Suprapubic skin (tissue), 4 donors: ENCODE measurements at regions not wholly inside any gene's neighbourhood (a gene's known extent, or its start where the extent isn't known, plus 50 kb on each side); places are given as distances from the start of the nearest gene placed in this dataset.

Experiments used
- DNase-seq, 2 donors: peaks; one replicate each; pipeline ENCODE4 v3.0.0-alpha.2; 2019; ENCODE audit warnings: low spot score in 2 of 2
- H3K27ac ChIP-seq: fragments of 200-600 bp; sonication (generic); one replicate; pipeline ENCODE4 v1.5.1; 2019
- H3K27me3 ChIP-seq: fragments of 200-600 bp; sonication (generic); one replicate; pipeline ENCODE4 v1.5.1; 2019
- H3K36me3 ChIP-seq: fragments of 200-600 bp; sonication (generic); one replicate; pipeline ENCODE4 v1.5.1; 2019
- H3K4me1 ChIP-seq: fragments of 200-600 bp; sonication (generic); one replicate; pipeline ENCODE4 v1.5.1; 2019
- H3K4me3 ChIP-seq: fragments of 200-600 bp; sonication (generic); one replicate; pipeline ENCODE4 v1.5.1; 2019; ENCODE audit warnings: mild to moderate bottlenecking
- H3K9me3 ChIP-seq: fragments of 200-600 bp; sonication (generic); one replicate; pipeline ENCODE4 v1.5.1; 2019
- CTCF ChIP-seq, 2 donors: fragments of 200-600 bp in 1 of 2; fragments of 450-650 bp in 1 of 2; sonication (generic) in 1 of 2; IDR thresholded peaks; one replicate each; pipeline ENCODE4 v1.5.1; 2016 to 2019; ENCODE audit warnings: antibody characterized with exemption in 2 of 2, mild to moderate bottlenecking in 1 of 2, moderate library complexity in 1 of 2
- EP300 ChIP-seq: sonication (generic); formaldehyde crosslinking; IDR thresholded peaks from one replicate; pipeline ENCODE4 v1.6.1; 2017; ENCODE audit warnings: antibody characterized with exemption
- POLR2A ChIP-seq, 2 donors: fragments of 450-650 bp; IDR thresholded peaks; one replicate each; pipeline ENCODE4 v1.6.1; 2017; ENCODE audit warnings: antibody characterized with exemption in 2 of 2, mild to moderate bottlenecking in 2 of 2, moderate library complexity in 2 of 2
- POLR2AphosphoS5 ChIP-seq, 3 donors: sonication (generic); formaldehyde crosslinking; IDR thresholded peaks; one replicate each; pipeline ENCODE4 v1.6.1; 2017; ENCODE audit warnings: antibody characterized with exemption in 3 of 3
- WGBS: methylation state at CpG from one replicate; pipeline ENCODE4 v1.1.5; 2018; 5-methylcytosine and 5-hydroxymethylcytosine counted together

DNA sequence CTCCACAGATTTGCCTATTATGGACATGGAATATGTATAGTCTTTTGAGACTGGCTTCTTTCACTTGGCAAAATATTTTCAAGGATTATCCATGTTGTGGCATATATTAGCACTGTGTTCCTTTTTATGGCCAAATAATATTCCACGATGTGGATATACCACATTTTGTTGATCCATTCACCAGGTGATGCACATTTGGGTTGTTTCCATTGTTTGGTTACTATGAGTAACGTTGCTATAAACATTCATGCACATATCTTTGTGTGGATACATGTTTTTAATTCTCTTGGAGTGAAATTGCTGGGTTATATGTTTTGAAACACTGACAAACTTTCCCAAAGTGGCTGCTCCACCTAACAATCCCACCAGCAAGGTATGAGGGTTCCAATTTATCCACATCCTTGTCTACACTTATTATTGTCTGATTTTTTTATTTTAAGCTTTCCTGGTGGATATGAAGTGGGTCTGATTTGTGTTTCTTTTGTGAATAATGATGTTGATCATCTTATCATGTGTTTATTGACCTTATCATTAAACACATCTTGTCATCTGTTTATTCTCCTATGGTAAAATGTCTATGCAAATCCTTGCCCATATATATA, 116.2 kb upstream of the FRMD6 start:
- no peaks in the 10 kb centered on the region for H3K36me3 ChIP-seq
- H3K9me3 ChIP-seq = no peaks in the 10 kb centered on the region
- no peak overlapping the region for H3K4me3 ChIP-seq
- TF ChIP-seq CTCF (IDR thresholded peaks at IDR 0.05) (no peak), POLR2AphosphoS5 (IDR thresholded peaks at IDR 0.05) (no peak), POLR2A (IDR thresholded peaks at IDR 0.05) (no peak), EP300 (no peak)
- WGBS = 89% methylated on average over 2 of the region's 2 CpGs
- peaks cover 32% of the 10 kb centered on the region for H3K4me1 ChIP-seq
- DNase-seq = no peak
- H3K27me3 ChIP-seq = no peaks in the 10 kb centered on the region
- H3K27ac ChIP-seq = no peak overlapping the region

DNA sequence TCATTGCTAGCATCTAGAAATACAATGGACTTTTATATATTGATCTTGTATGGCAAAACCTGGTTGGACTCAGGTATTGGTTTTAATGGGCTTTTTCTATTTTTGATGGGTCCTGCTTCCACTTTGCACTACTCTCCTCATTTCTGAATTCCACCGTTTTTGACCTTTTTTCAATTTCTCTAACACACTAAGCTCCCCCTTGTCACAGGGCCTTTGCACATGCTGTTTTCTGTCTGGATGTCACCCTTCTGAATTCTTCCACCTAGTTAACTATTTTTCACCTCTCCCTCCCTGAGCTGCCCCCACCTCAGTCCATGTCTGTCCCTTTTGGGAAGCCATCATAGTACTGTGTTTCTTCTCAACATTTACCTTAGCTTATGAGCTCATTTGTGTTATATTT, 112.7 kb upstream of the FRMD6 start:
- H3K27me3 ChIP-seq = no peaks in the 10 kb centered on the region
- 98% methylated on average over 1 of the region's 1 CpG for WGBS
- peaks cover 21% of the 10 kb centered on the region for H3K4me1 ChIP-seq
- H3K4me3 ChIP-seq = no peak overlapping the region
- H3K36me3 ChIP-seq = no peaks in the 10 kb centered on the region
- TF ChIP-seq POLR2A (IDR thresholded peaks at IDR 0.05) = no peak
- no peak for TF ChIP-seq POLR2AphosphoS5 (IDR thresholded peaks at IDR 0.05)
- TF ChIP-seq EP300 = no peak
- no peak for TF ChIP-seq CTCF (IDR thresholded peaks at IDR 0.05)
- no peak for DNase-seq
- H3K9me3 ChIP-seq = no peaks in the 10 kb centered on the region
- H3K27ac ChIP-seq = no peak overlapping the region

- no peaks in the 10 kb centered on the region for H3K9me3 ChIP-seq
- 17% methylated on average over 1 of the region's 1 CpG for WGBS
- no peak overlapping the region for H3K27ac ChIP-seq
- H3K27me3 ChIP-seq = no peaks in the 10 kb centered on the region
- no peak for DNase-seq
- H3K4me3 ChIP-seq = no peak overlapping the region
- no peak for TF ChIP-seq POLR2AphosphoS5 (IDR thresholded peaks at IDR 0.05)
- TF ChIP-seq POLR2A (IDR thresholded peaks at IDR 0.05) = no peak
- TF ChIP-seq CTCF (IDR thresholded peaks at IDR 0.05) = no peak
- TF ChIP-seq EP300 = no peak
- peaks cover 15% of the 10 kb centered on the region for H3K4me1 ChIP-seq
- H3K36me3 ChIP-seq = no peaks in the 10 kb centered on the region
Measured at GRCh38 chr14:51539571-51540037, 112.1 kb upstream of the FRMD6 start.

GRCh38 chr14:51540364-51540763, 111.3 kb upstream of the FRMD6 start:
- peaks cover 13% of the 10 kb centered on the region for H3K4me1 ChIP-seq
- H3K9me3 ChIP-seq = no peaks in the 10 kb centered on the region
- 62% methylated on average over 3 of the region's 3 CpGs for WGBS
- DNase-seq = no peak
- H3K36me3 ChIP-seq = no peaks in the 10 kb centered on the region
- no peak overlapping the region for H3K27ac ChIP-seq
- H3K4me3 ChIP-seq = no peak overlapping the region
- TF ChIP-seq CTCF (IDR thresholded peaks at IDR 0.05) = no peak
- no peak for TF ChIP-seq POLR2A (IDR thresholded peaks at IDR 0.05)
- no peaks in the 10 kb centered on the region for H3K27me3 ChIP-seq

DNA sequence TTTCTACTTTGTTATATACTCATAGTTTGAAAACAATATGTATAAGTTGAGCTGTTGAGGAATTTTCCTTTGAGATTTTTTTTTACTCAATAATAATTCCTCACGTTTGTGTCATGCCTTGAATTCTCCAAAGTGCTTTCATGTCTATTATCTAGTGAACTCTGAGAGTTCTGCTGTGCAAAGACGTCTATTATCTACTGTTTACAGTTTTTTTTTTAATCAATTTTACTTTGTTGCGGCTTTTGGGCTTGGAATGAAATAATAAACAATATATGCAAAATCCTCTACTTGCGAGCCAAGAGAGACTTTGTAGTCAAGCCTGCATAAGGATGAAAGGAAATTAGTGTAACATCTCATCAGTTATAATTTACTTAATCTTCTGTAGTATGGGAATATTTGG, 107.2 kb upstream of the FRMD6 start:
- WGBS = 63% methylated on average over 4 of the region's 4 CpGs
- no peaks in the 10 kb centered on the region for H3K9me3 ChIP-seq
- no peak overlapping the region for H3K27ac ChIP-seq
- no peak for DNase-seq
- H3K36me3 ChIP-seq = no peaks in the 10 kb centered on the region
- H3K4me1 ChIP-seq = peaks cover 32% of the 10 kb centered on the region
- no peaks in the 10 kb centered on the region for H3K27me3 ChIP-seq
- TF ChIP-seq EP300 (no peak), POLR2A (IDR thresholded peaks at IDR 0.05) (no peak), POLR2AphosphoS5 (IDR thresholded peaks at IDR 0.05) (no peak), CTCF (IDR thresholded peaks at IDR 0.05) (no peak)
- no peak overlapping the region for H3K4me3 ChIP-seq
